ENCODE measurements at regions not wholly inside any gene's neighbourhood (a gene's known extent, or its start where the extent isn't known, plus 50 kb on each side); places are given as distances from the start of the nearest gene placed in this dataset.

GRCh38 chrX:68931345-68931744 is 102.5 kb downstream of the EFNB1 start:
- no peak for DNase-seq
- ChIA-PET POLR2A (no interaction called here), CTCF (no interaction called here)
- Mint-ChIP-seq H3K36me3 (ENCODE audit: low read depth) (no peaks in the 10 kb centered on the region), H3K4me1 (ENCODE audit: low read depth) (peaks cover 4% of the 10 kb centered on the region), H3K9me3 (no peaks in the 10 kb centered on the region), H3K27me3 (no peaks in the 10 kb centered on the region), H3K27ac (no peak overlapping the region), H3K4me3 (no peak overlapping the region)
- Histone ChIP-seq H3K4me3 (ENCODE audit: low read length) (no peak overlapping the region), H3K27ac (ENCODE audit: low read depth in 1 of 2, low read length in 2 of 2) (no peak overlapping the region), H3K9me3 (ENCODE audit: control insufficient read depth in 1 of 2, insufficient read depth in 1 of 2, low read length in 2 of 2) (no peaks in the 10 kb centered on the region), H3K4me1 (ENCODE audit: insufficient read depth, low read length) (no peaks in the 10 kb centered on the region), H3K27me3 (ENCODE audit: control insufficient read depth in 1 of 2, insufficient read depth in 2 of 2, low read length in 2 of 2) (no peaks in the 10 kb centered on the region), H3K36me3 (ENCODE audit: insufficient read depth, low read length) (no peaks in the 10 kb centered on the region)
- no peak for ATAC-seq (ENCODE audit: poor library complexity)
- TF ChIP-seq, protein P1, sequence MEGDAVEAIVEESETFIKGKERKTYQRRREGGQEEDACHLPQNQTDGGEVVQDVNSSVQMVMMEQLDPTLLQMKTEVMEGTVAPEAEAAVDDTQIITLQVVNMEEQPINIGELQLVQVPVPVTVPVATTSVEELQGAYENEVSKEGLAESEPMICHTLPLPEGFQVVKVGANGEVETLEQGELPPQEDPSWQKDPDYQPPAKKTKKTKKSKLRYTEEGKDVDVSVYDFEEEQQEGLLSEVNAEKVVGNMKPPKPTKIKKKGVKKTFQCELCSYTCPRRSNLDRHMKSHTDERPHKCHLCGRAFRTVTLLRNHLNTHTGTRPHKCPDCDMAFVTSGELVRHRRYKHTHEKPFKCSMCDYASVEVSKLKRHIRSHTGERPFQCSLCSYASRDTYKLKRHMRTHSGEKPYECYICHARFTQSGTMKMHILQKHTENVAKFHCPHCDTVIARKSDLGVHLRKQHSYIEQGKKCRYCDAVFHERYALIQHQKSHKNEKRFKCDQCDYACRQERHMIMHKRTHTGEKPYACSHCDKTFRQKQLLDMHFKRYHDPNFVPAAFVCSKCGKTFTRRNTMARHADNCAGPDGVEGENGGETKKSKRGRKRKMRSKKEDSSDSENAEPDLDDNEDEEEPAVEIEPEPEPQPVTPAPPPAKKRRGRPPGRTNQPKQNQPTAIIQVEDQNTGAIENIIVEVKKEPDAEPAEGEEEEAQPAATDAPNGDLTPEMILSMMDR (IDR thresholded peaks at IDR 0.05), result no peak
- intact Hi-C loops (cut with DNase I, micrococcal nuclease), result no loop called here

DNA sequence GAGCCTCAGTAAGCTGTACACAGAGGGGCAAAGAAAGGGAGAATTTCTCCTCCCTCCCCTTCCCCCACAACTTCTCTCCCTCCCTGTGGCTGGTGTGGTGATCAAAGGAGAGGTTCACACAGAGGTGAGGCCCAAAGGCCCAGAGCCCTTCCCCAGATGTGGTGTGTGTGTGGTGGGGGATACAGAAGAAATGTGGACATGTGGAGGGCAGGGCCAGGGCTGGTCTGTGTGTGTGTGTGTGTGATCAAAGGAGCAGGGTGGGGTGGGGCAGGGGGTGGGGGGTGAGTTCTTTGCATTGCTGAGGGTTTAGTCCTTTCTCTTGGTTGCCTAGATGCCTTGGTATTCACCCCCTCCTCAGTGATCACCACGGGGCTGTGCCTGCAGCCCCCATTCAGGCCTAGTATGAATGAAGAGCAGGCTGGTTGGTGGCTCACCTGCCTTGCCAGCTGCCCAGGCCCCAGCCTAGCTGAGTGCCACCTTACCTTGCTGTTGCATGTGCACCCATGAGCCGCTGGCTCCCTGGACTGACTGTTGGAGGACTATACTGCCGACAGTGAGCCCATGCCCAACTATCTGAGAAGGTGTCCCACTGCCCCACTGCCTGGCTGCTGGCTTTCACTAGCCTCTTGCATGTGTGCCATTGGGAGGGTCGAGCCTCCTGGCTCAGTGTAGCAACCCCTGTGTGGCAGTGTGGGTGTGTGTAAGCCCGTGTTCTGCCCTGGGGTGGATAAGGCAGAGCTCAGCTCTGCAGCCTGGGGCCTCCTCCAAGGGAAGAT is 101.9 kb downstream of the EFNB1 start:
- Histone ChIP-seq H3K4me1 (ENCODE audit: insufficient read depth, low read length) (no peaks in the 10 kb centered on the region), H3K27ac (ENCODE audit: low read depth in 1 of 2, low read length in 2 of 2) (no peak overlapping the region), H3K27me3 (ENCODE audit: control insufficient read depth in 1 of 2, insufficient read depth in 2 of 2, low read length in 2 of 2) (no peaks in the 10 kb centered on the region), H3K4me3 (ENCODE audit: low read length) (no peak overlapping the region), H3K36me3 (ENCODE audit: insufficient read depth, low read length) (no peaks in the 10 kb centered on the region), H3K9me3 (ENCODE audit: control insufficient read depth in 1 of 2, insufficient read depth in 1 of 2, low read length in 2 of 2) (no peaks in the 10 kb centered on the region)
- DNase-seq (no peak), ATAC-seq (ENCODE audit: poor library complexity) (no peak)
- no peaks in the 10 kb centered on the region for H3K27me3 Mint-ChIP-seq
- peaks cover 4% of the 10 kb centered on the region for H3K4me1 Mint-ChIP-seq (ENCODE audit: low read depth)
- TF ChIP-seq, protein P1 (IDR thresholded peaks at IDR 0.05), result no peak
- no peak overlapping the region for H3K4me3 Mint-ChIP-seq
- ChIA-PET CTCF (no interaction called here), POLR2A (no interaction called here)
- H3K9me3 Mint-ChIP-seq, result no peaks in the 10 kb centered on the region
- H3K36me3 Mint-ChIP-seq (ENCODE audit: low read depth), result no peaks in the 10 kb centered on the region
- H3K27ac Mint-ChIP-seq, result no peak overlapping the region
- intact Hi-C loops (cut with DNase I, micrococcal nuclease), result no loop called here

- Histone ChIP-seq H3K36me3 (ENCODE audit: insufficient read depth, low read length) (no peaks in the 10 kb centered on the region), H3K27me3 (ENCODE audit: control insufficient read depth in 1 of 2, insufficient read depth in 2 of 2, low read length in 2 of 2) (no peaks in the 10 kb centered on the region), H3K27ac (ENCODE audit: low read depth in 1 of 2, low read length in 2 of 2) (no peak overlapping the region), H3K9me3 (ENCODE audit: control insufficient read depth in 1 of 2, insufficient read depth in 1 of 2, low read length in 2 of 2) (no peaks in the 10 kb centered on the region), H3K4me1 (ENCODE audit: insufficient read depth, low read length) (no peaks in the 10 kb centered on the region), H3K4me3 (ENCODE audit: low read length) (no peak overlapping the region)
- no peaks in the 10 kb centered on the region for H3K4me1 Mint-ChIP-seq (ENCODE audit: low read depth)
- DNase-seq (no peak), ATAC-seq (ENCODE audit: poor library complexity) (no peak)
- no peaks in the 10 kb centered on the region for H3K27me3 Mint-ChIP-seq
- H3K4me3 Mint-ChIP-seq, result no peak overlapping the region
- CTCF ChIA-PET, result no interaction called here
- TF ChIP-seq, protein P1 (IDR thresholded peaks at IDR 0.05), result no peak
- H3K27ac Mint-ChIP-seq, result no peak overlapping the region
- intact Hi-C loops (cut with DNase I, micrococcal nuclease), result no loop called here
- no peaks in the 10 kb centered on the region for H3K9me3 Mint-ChIP-seq
- H3K36me3 Mint-ChIP-seq (ENCODE audit: low read depth), result no peaks in the 10 kb centered on the region
- POLR2A ChIA-PET, result no interaction called here
These were observed 100.7 kb downstream of the EFNB1 start for GRCh38 chrX:68929332-68930150.
